Panc1 (cell line): ENCODE measurements at regions not wholly inside any gene's neighbourhood (a gene's known extent, or its start where the extent isn't known, plus 50 kb on each side); places are given as distances from the start of the nearest gene placed in this dataset.

ENCODE experiments used
- POLR2AphosphoS5 ChIP-seq: IDR thresholded peaks from 2 replicates; pipeline ENCODE4 v1.6.1; 2012; ENCODE audit warnings: mild to moderate bottlenecking, low read depth, low read length, moderate library complexity
- SIN3A ChIP-seq: IDR thresholded peaks from 2 replicates; pipeline ENCODE4 v1.6.1; 2012; ENCODE audit warnings: low read depth, mild to moderate bottlenecking, low read length, moderate library complexity, borderline replicate concordance; ENCODE audit not compliant: insufficient read depth
- TF ChIP-seq, protein P1 (sequence below): fragments of 450-650 bp; IDR thresholded peaks from 2 replicates; pipeline ENCODE4 v1.5.1; 2017; ENCODE audit warnings: mild to moderate bottlenecking
- TF ChIP-seq, protein P2 (sequence below), 2 experiments: IDR thresholded peaks; 2 replicates each; pipeline ENCODE4 v1.6.1; 2011 to 2012; ENCODE audit warnings: low read depth in 2 of 2, control low read depth in 1 of 2, low read length in 1 of 2, mild to moderate bottlenecking in 1 of 2, moderate library complexity in 1 of 2; ENCODE audit not compliant: insufficient read depth in 1 of 2

DNA sequence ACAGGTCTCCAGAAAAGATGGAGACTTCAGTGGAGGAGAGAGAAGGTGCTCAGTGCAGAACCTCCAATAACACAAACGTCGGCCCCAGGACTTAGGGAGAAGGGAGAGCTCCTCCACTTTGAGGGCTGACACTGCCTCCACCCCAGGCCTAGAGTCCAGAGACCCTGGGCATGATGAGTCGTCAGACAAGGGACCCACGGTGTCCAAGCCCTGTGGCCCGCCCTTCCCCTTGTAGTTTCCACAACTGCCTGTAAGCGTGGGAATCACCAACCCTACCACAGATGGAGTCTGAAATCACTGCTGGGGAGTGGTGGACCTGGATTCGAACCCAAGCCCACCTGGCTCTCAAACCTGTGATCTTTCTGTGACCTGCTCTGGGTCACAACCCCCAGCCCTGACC, 281.1 kb downstream of the NPHP4 start:
- TF ChIP-seq, protein P1, sequence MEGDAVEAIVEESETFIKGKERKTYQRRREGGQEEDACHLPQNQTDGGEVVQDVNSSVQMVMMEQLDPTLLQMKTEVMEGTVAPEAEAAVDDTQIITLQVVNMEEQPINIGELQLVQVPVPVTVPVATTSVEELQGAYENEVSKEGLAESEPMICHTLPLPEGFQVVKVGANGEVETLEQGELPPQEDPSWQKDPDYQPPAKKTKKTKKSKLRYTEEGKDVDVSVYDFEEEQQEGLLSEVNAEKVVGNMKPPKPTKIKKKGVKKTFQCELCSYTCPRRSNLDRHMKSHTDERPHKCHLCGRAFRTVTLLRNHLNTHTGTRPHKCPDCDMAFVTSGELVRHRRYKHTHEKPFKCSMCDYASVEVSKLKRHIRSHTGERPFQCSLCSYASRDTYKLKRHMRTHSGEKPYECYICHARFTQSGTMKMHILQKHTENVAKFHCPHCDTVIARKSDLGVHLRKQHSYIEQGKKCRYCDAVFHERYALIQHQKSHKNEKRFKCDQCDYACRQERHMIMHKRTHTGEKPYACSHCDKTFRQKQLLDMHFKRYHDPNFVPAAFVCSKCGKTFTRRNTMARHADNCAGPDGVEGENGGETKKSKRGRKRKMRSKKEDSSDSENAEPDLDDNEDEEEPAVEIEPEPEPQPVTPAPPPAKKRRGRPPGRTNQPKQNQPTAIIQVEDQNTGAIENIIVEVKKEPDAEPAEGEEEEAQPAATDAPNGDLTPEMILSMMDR: no peak
- no peak for TF ChIP-seq POLR2AphosphoS5
- TF ChIP-seq, protein P2, sequence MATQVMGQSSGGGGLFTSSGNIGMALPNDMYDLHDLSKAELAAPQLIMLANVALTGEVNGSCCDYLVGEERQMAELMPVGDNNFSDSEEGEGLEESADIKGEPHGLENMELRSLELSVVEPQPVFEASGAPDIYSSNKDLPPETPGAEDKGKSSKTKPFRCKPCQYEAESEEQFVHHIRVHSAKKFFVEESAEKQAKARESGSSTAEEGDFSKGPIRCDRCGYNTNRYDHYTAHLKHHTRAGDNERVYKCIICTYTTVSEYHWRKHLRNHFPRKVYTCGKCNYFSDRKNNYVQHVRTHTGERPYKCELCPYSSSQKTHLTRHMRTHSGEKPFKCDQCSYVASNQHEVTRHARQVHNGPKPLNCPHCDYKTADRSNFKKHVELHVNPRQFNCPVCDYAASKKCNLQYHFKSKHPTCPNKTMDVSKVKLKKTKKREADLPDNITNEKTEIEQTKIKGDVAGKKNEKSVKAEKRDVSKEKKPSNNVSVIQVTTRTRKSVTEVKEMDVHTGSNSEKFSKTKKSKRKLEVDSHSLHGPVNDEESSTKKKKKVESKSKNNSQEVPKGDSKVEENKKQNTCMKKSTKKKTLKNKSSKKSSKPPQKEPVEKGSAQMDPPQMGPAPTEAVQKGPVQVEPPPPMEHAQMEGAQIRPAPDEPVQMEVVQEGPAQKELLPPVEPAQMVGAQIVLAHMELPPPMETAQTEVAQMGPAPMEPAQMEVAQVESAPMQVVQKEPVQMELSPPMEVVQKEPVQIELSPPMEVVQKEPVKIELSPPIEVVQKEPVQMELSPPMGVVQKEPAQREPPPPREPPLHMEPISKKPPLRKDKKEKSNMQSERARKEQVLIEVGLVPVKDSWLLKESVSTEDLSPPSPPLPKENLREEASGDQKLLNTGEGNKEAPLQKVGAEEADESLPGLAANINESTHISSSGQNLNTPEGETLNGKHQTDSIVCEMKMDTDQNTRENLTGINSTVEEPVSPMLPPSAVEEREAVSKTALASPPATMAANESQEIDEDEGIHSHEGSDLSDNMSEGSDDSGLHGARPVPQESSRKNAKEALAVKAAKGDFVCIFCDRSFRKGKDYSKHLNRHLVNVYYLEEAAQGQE (IDR thresholded peaks at IDR 0.05; ENCODE audit: insufficient read depth in 1 of 2, low read depth in 2 of 2, low read length in 1 of 2): no peak
- TF ChIP-seq SIN3A: no peak
